GM23248 (cell line): ENCODE measurements at regions not wholly inside any gene's neighbourhood (a gene's known extent, or its start where the extent isn't known, plus 50 kb on each side); places are given as distances from the start of the nearest gene placed in this dataset.

Source experiments
- DNase-seq: peaks from one replicate; pipeline ENCODE4 v3.0.0-alpha.2; 2015
- H2AFZ ChIP-seq: fragments of 200-600 bp; sonication (generic); 2 replicates; pipeline ENCODE4 v1.6.1; 2016; ENCODE audit warnings: antibody characterized with exemption
- H3F3A ChIP-seq: fragments of 200-600 bp; sonication (generic); 2 replicates; pipeline ENCODE4 v1.6.1; 2016; ENCODE audit warnings: mild to moderate bottlenecking, antibody characterized with exemption, mixed run types; ENCODE audit not compliant: insufficient read depth
- H3K27ac ChIP-seq: fragments of 200-600 bp; sonication (generic); 2 replicates; pipeline ENCODE4 v1.5.1; 2016; ENCODE audit warnings: mild to moderate bottlenecking
- H3K27me3 ChIP-seq: fragments of 200-600 bp; sonication (generic); replicated peaks from 2 replicates; pipeline ENCODE4 v1.6.1; 2016; ENCODE audit warnings: mild to moderate bottlenecking; ENCODE audit not compliant: insufficient read depth
- H3K36me3 ChIP-seq: fragments of 200-600 bp; sonication (generic); 2 replicates; pipeline ENCODE4 v1.6.1; 2016; ENCODE audit warnings: low read depth, mild to moderate bottlenecking
- H3K4me1 ChIP-seq: fragments of 200-600 bp; sonication (generic); 2 replicates; pipeline ENCODE4 v1.6.1; 2016; ENCODE audit warnings: mild to moderate bottlenecking; ENCODE audit not compliant: insufficient read depth
- H3K4me2 ChIP-seq: fragments of 200-600 bp; sonication (generic); one replicate; pipeline ENCODE4 v1.6.1; 2016; ENCODE audit warnings: mild to moderate bottlenecking; ENCODE audit not compliant: unreplicated experiment
- H3K4me3 ChIP-seq: fragments of 200-600 bp; sonication (generic); 2 replicates; pipeline ENCODE4 v1.5.1; 2016; ENCODE audit warnings: mild to moderate bottlenecking
- H3K79me2 ChIP-seq: fragments of 200-600 bp; sonication (generic); 2 replicates; pipeline ENCODE4 v1.6.1; 2016; ENCODE audit warnings: mild to moderate bottlenecking; ENCODE audit not compliant: insufficient read depth
- H3K9ac ChIP-seq: fragments of 200-600 bp; sonication (generic); 2 replicates; pipeline ENCODE4 v1.6.1; 2016; ENCODE audit warnings: mild to moderate bottlenecking
- H3K9me2 ChIP-seq: fragments of 200-600 bp; sonication (generic); 2 replicates; pipeline ENCODE4 v1.6.1; 2016; ENCODE audit warnings: mixed run types, mild to moderate bottlenecking, moderate library complexity; ENCODE audit not compliant: insufficient read depth
- H3K9me3 ChIP-seq: fragments of 200-600 bp; sonication (generic); one replicate; pipeline ENCODE4 v1.6.1; 2017; ENCODE audit warnings: low read depth
- H4K20me1 ChIP-seq: fragments of 200-600 bp; sonication (generic); 2 replicates; pipeline ENCODE4 v1.6.0; 2016; ENCODE audit not compliant: insufficient read depth
- EZH2 ChIP-seq: fragments of 200-600 bp; sonication (generic); IDR thresholded peaks from 2 replicates; pipeline ENCODE4 v1.6.1; 2018; ENCODE audit warnings: antibody characterized with exemption, mild to moderate bottlenecking; ENCODE audit not compliant: insufficient read depth, poor library complexity, severe bottlenecking
- EZH2phosphoT487 ChIP-seq: fragments of 200-600 bp; sonication (generic); IDR thresholded peaks from 2 replicates; pipeline ENCODE4 v1.6.1; 2018; ENCODE audit warnings: antibody characterized with exemption, moderate library complexity, mild to moderate bottlenecking, low read depth; ENCODE audit not compliant: insufficient read depth
- WGBS, 2 experiments: methylation state at CpG; one replicate each; pipeline ENCODE4 v1.1.6; 2015 to 2017; ENCODE audit warnings: low lambda C conversion rate in 2 of 2, low coverage in 1 of 2; ENCODE audit errors: missing lambda C conversion rate in 2 of 2; 5-methylcytosine and 5-hydroxymethylcytosine counted together
- in situ Hi-C: fragments of 300-500 bp; cut with MboI; formaldehyde crosslinking; loops from 2 replicates; pipeline ENCODE4 v1.15.0; 2020

GRCh38 chr11:87739766-87740165 is 435.5 kb downstream of the RAB38 start:
- peaks cover 12% of the 10 kb centered on the region for H3K4me1 ChIP-seq
- H3F3A ChIP-seq: 0 out of 2 replicates have a peak, but pooled peaks cover 10% of the 10 kb centered on the region
- no peak overlapping the region for H3K4me3 ChIP-seq
- DNase-seq: peak; percentile 48
- H3K9ac ChIP-seq: no peak overlapping the region
- H4K20me1 ChIP-seq: no peaks in the 10 kb centered on the region
- in situ Hi-C loops: no loop called here
- 0 to 4% methylated on average over 1 of the region's 1 CpG for WGBS, 2 experiments
- H3K9me3 ChIP-seq: no peaks in the 10 kb centered on the region
- no peaks in the 10 kb centered on the region for H3K79me2 ChIP-seq
- H3K4me2 ChIP-seq: no peak overlapping the region
- H3K27me3 ChIP-seq: no peaks in the 10 kb centered on the region
- H3K36me3 ChIP-seq: no peaks in the 10 kb centered on the region
- TF ChIP-seq EZH2: no peak
- no peak for TF ChIP-seq EZH2phosphoT487
- H2AFZ ChIP-seq: no peak overlapping the region
- no peak overlapping the region for H3K27ac ChIP-seq
- H3K9me2 ChIP-seq: no peaks in the 10 kb centered on the region

GRCh38 chr11:87739261-87739660 is 436.0 kb downstream of the RAB38 start:
- Histone ChIP-seq H3K4me3 (no peak overlapping the region), H3F3A (0 out of 2 replicates have a peak, but pooled peaks cover 10% of the 10 kb centered on the region), H3K9ac (no peak overlapping the region), H3K4me1 (peaks cover 12% of the 10 kb centered on the region), H4K20me1 (no peaks in the 10 kb centered on the region), H3K36me3 (no peaks in the 10 kb centered on the region), H3K9me3 (no peaks in the 10 kb centered on the region), H3K79me2 (no peaks in the 10 kb centered on the region), H3K9me2 (no peaks in the 10 kb centered on the region), H3K4me2 (no peak overlapping the region), H3K27ac (no peak overlapping the region), H2AFZ (no peak overlapping the region), H3K27me3 (no peaks in the 10 kb centered on the region)
- DNase-seq: no peak
- in situ Hi-C loops: no loop called here
- no peak for TF ChIP-seq EZH2phosphoT487
- TF ChIP-seq EZH2: no peak
- 26 to 27% methylated on average over 2 of the region's 2 CpGs for WGBS, 2 experiments

GRCh38 chr11:87736928-87737327 is 438.3 kb downstream of the RAB38 start:
- Histone ChIP-seq H3K4me1 (peaks cover 12% of the 10 kb centered on the region), H3F3A (0 out of 2 replicates have a peak, but pooled peaks cover 10% of the 10 kb centered on the region), H3K36me3 (no peaks in the 10 kb centered on the region), H3K4me2 (no peak overlapping the region), H3K27me3 (no peaks in the 10 kb centered on the region), H2AFZ (no peak overlapping the region), H3K27ac (no peak overlapping the region), H3K9me3 (no peaks in the 10 kb centered on the region), H3K79me2 (no peaks in the 10 kb centered on the region), H4K20me1 (no peaks in the 10 kb centered on the region), H3K9ac (no peak overlapping the region), H3K4me3 (no peak overlapping the region), H3K9me2 (no peaks in the 10 kb centered on the region)
- WGBS, 2 experiments: 6 to 7% methylated on average over 1 of the region's 1 CpG
- in situ Hi-C loops: no loop called here
- no peak for DNase-seq
- TF ChIP-seq EZH2phosphoT487 (no peak), EZH2 (no peak)

- H2AFZ ChIP-seq: no peak overlapping the region
- H3K79me2 ChIP-seq: no peaks in the 10 kb centered on the region
- H3K9ac ChIP-seq: no peak overlapping the region
- H3K9me2 ChIP-seq: no peaks in the 10 kb centered on the region
- H3K27ac ChIP-seq: no peak overlapping the region
- TF ChIP-seq EZH2 (no peak), EZH2phosphoT487 (no peak)
- no peak for DNase-seq
- no peaks in the 10 kb centered on the region for H3K9me3 ChIP-seq
- no peaks in the 10 kb centered on the region for H3K4me1 ChIP-seq
- H4K20me1 ChIP-seq: no peaks in the 10 kb centered on the region
- no peak overlapping the region for H3K4me3 ChIP-seq
- in situ Hi-C loops: no loop called here
- H3K36me3 ChIP-seq: no peaks in the 10 kb centered on the region
- 8 to 17% methylated on average over 3 of the region's 3 CpGs for WGBS, 2 experiments
- H3K4me2 ChIP-seq: no peak overlapping the region
- H3K27me3 ChIP-seq: no peaks in the 10 kb centered on the region
- H3F3A ChIP-seq: no peaks in the 10 kb centered on the region
Measured at GRCh38 chr11:87726506-87726905, 448.7 kb downstream of the RAB38 start.

GRCh38 chr11:87724358-87724757 is 450.9 kb downstream of the RAB38 start:
- H3K4me3 ChIP-seq: no peak overlapping the region
- no peaks in the 10 kb centered on the region for H3K27me3 ChIP-seq
- H3K4me2 ChIP-seq: no peak overlapping the region
- H3K79me2 ChIP-seq: no peaks in the 10 kb centered on the region
- no peaks in the 10 kb centered on the region for H3K9me3 ChIP-seq
- H3K9ac ChIP-seq: no peak overlapping the region
- no peaks in the 10 kb centered on the region for H3K4me1 ChIP-seq
- DNase-seq: no peak
- no peak overlapping the region for H2AFZ ChIP-seq
- H3F3A ChIP-seq: no peaks in the 10 kb centered on the region
- no peak overlapping the region for H3K27ac ChIP-seq
- H4K20me1 ChIP-seq: no peaks in the 10 kb centered on the region
- no peak for TF ChIP-seq EZH2
- no peak for TF ChIP-seq EZH2phosphoT487
- WGBS, 2 experiments: 44 to 52% methylated on average over 1 of the region's 1 CpG
- H3K36me3 ChIP-seq: no peaks in the 10 kb centered on the region
- H3K9me2 ChIP-seq: no peaks in the 10 kb centered on the region
- in situ Hi-C loops: no loop called here
